ENCODE measurements at regions not wholly inside any gene's neighbourhood (a gene's known extent, or its start where the extent isn't known, plus 50 kb on each side); places are given as distances from the start of the nearest gene placed in this dataset.

- Histone ChIP-seq H3K27me3 (ENCODE audit: insufficient read depth, poor library complexity, severe bottlenecking) (no peaks in the 10 kb centered on the region), H3K27ac (replicated peaks) (no peak overlapping the region), H3K4me3 (replicated peaks; ENCODE audit: insufficient read depth, low read length) (no peak overlapping the region)
- no peak for DNase-seq (ENCODE audit: low read depth in 1 of 2, low spot score in 1 of 2)
- TF ChIP-seq, protein P1, sequence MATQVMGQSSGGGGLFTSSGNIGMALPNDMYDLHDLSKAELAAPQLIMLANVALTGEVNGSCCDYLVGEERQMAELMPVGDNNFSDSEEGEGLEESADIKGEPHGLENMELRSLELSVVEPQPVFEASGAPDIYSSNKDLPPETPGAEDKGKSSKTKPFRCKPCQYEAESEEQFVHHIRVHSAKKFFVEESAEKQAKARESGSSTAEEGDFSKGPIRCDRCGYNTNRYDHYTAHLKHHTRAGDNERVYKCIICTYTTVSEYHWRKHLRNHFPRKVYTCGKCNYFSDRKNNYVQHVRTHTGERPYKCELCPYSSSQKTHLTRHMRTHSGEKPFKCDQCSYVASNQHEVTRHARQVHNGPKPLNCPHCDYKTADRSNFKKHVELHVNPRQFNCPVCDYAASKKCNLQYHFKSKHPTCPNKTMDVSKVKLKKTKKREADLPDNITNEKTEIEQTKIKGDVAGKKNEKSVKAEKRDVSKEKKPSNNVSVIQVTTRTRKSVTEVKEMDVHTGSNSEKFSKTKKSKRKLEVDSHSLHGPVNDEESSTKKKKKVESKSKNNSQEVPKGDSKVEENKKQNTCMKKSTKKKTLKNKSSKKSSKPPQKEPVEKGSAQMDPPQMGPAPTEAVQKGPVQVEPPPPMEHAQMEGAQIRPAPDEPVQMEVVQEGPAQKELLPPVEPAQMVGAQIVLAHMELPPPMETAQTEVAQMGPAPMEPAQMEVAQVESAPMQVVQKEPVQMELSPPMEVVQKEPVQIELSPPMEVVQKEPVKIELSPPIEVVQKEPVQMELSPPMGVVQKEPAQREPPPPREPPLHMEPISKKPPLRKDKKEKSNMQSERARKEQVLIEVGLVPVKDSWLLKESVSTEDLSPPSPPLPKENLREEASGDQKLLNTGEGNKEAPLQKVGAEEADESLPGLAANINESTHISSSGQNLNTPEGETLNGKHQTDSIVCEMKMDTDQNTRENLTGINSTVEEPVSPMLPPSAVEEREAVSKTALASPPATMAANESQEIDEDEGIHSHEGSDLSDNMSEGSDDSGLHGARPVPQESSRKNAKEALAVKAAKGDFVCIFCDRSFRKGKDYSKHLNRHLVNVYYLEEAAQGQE (IDR thresholded peaks at IDR 0.05; ENCODE audit: insufficient replicate concordance, low read depth) = no peak
- TF ChIP-seq SPI1 (IDR thresholded peaks at IDR 0.05; ENCODE audit: borderline replicate concordance, low read depth) (no peak), GABPA (IDR thresholded peaks at IDR 0.05; ENCODE audit: low read depth) (no peak), POLR2AphosphoS5 (IDR thresholded peaks at IDR 0.05; ENCODE audit: low read depth) (no peak), CTCF (IDR thresholded peaks at IDR 0.05; ENCODE audit: insufficient read depth, low read length) (no peak)
Observed at GRCh38 chr1:96364576-96364975, 357.0 kb upstream of the PTBP2 start.

DNA sequence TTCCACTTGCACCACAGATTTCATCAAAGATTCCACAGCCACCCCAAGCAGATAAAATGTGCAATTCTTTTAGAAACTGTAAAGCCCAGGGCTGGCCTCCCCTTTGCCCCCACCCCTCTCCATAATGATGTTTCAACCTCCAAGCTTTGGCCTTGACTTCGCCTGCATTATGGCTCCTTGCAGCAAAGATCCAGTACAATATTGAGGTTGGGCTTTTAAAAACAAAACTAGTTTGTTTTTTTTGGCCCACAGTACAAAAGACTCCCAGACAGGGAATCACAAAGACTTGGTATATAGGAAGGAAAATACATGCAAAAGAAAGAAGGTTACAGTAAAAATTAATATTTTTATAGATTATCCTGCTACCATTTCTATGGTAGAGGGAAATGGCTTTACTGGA lies 356.5 kb upstream of the PTBP2 start:
- Histone ChIP-seq H3K4me3 (replicated peaks; ENCODE audit: insufficient read depth, low read length) (no peak overlapping the region), H3K27me3 (ENCODE audit: insufficient read depth, poor library complexity, severe bottlenecking) (no peaks in the 10 kb centered on the region), H3K27ac (replicated peaks) (no peak overlapping the region)
- DNase-seq (ENCODE audit: low read depth in 1 of 2, low spot score in 1 of 2) = no peak
- no peak for TF ChIP-seq POLR2AphosphoS5 (IDR thresholded peaks at IDR 0.05; ENCODE audit: low read depth)
- TF ChIP-seq SPI1 (IDR thresholded peaks at IDR 0.05; ENCODE audit: borderline replicate concordance, low read depth) = no peak
- TF ChIP-seq, protein P1 (IDR thresholded peaks at IDR 0.05; ENCODE audit: insufficient replicate concordance, low read depth) = no peak
- TF ChIP-seq CTCF (IDR thresholded peaks at IDR 0.05; ENCODE audit: insufficient read depth, low read length) = no peak
- TF ChIP-seq GABPA (IDR thresholded peaks at IDR 0.05; ENCODE audit: low read depth) = no peak

DNA sequence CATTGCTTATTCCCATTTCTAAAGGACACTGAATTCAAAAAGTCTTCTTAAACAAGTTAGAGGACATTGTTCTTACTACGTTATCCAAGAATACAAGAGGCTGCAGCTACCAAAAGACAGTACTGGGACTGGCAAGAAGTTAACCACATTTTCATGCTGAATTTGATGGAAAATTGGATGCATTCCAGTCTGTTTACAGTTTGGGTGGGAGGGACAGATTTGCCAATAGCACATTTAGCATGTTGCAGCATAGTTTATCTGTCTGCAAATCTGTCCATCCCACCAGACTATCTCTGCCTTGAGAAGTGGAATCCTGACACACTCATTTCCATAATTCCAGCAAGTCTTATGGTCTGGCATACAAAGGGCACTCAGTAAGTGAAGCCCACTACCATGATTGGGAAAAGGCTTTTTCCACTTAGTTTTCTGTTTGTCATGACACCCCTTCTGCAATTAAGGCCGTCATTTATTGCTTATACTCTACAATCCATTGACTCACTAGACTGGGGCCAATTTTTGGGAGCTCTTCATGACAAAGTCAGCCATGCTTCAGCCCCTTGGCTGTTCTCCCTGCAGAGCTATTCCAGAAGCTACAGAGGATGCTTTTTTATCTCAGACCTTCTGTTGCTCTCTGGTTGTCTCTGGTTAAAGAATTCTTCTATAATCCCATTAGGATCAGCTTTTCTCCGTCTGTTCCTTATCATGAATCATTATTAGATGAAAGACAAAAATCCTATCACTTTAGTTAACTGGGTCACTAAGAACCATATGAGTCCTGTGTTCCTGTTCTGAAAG lies 355.8 kb upstream of the PTBP2 start:
- DNase-seq (ENCODE audit: low read depth in 1 of 2, low spot score in 1 of 2) = no peak
- TF ChIP-seq GABPA (IDR thresholded peaks at IDR 0.05; ENCODE audit: low read depth) = no peak
- TF ChIP-seq POLR2AphosphoS5 (IDR thresholded peaks at IDR 0.05; ENCODE audit: low read depth) = no peak
- no peak for TF ChIP-seq SPI1 (IDR thresholded peaks at IDR 0.05; ENCODE audit: borderline replicate concordance, low read depth)
- TF ChIP-seq, protein P1 (IDR thresholded peaks at IDR 0.05; ENCODE audit: insufficient replicate concordance, low read depth) = no peak
- TF ChIP-seq CTCF (IDR thresholded peaks at IDR 0.05; ENCODE audit: insufficient read depth, low read length) = no peak
- H3K27ac ChIP-seq (replicated peaks) = no peak overlapping the region
- no peaks in the 10 kb centered on the region for H3K27me3 ChIP-seq (ENCODE audit: insufficient read depth, poor library complexity, severe bottlenecking)
- H3K4me3 ChIP-seq (replicated peaks; ENCODE audit: insufficient read depth, low read length) = no peak overlapping the region
